ENCODE measurements at regions not wholly inside any gene's neighbourhood (a gene's known extent, or its start where the extent isn't known, plus 50 kb on each side); places are given as distances from the start of the nearest gene placed in this dataset.
A peak's percentile ranks its signal among the peaks of the same experiment; 100 is the strongest.

DNA sequence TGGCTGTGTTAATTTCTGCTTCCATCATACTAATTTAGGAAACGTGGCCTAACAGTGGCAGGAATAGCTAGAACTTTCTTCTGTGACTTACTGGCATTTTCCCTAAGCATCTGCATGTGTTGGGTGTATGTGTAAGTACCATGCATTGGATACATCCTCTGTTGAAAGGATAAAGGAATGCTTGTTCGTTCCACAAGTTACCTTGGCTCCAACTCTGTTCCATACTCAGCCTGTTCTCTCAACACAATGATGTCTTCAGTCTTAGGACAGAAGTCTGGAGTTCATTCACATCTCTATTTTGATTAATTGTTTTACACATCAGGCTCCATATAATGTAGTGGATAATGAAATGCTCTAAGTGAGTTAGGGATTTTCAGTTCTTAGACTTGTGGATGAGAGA, 190.1 kb upstream of the DMRT1 start:
- Histone ChIP-seq H3K79me1 (ENCODE audit: low read depth, low read length) (no peaks in the 10 kb centered on the region; the same call in 1 of the 2 replicates), H2BK120ac (replicated peaks; ENCODE audit: low read depth, low read length) (peak overlapping the region; percentile 36), H3K4me1 (replicated peaks in 1 of 4; ENCODE audit: control insufficient read depth in 3 of 4, insufficient read depth in 4 of 4, low read length in 3 of 4) (peaks cover 5 to 16% (median 10%) of the 10 kb centered on the region in 4 experiments; a peak in 6 of 7 replicates), H2BK5ac (ENCODE audit: low read depth, low read length) (no peak overlapping the region), H3K36me3 (ENCODE audit: control insufficient read depth in 2 of 4, insufficient read depth in 4 of 4, low read length in 3 of 4) (no peaks in the 10 kb centered on the region), H2BK12ac (ENCODE audit: low read depth, low read length) (no peak overlapping the region), H4K8ac (ENCODE audit: extremely low read depth, insufficient read depth, low read length) (no peak overlapping the region), H2BK15ac (ENCODE audit: low read length) (no peak overlapping the region), H3K27me3 (replicated peaks in 1 of 4; ENCODE audit: control insufficient read depth in 3 of 4, extremely low read depth in 1 of 4, insufficient read depth in 3 of 4, low read length in 3 of 4) (no peaks in the 10 kb centered on the region), H3K9me3 (ENCODE audit: insufficient read depth in 2 of 2, low read depth in 1 of 2, low read length in 1 of 2) (no peaks in the 10 kb centered on the region), H4K91ac (replicated peaks; ENCODE audit: insufficient read length, low read length) (peak overlapping the region; percentile 20), H3K27ac (ENCODE audit: low read depth, low read length) (no peak overlapping the region), H3K56ac (replicated peaks; ENCODE audit: insufficient read length, low read depth, low read length) (no peak overlapping the region), H3K14ac (ENCODE audit: insufficient read length) (no peak overlapping the region), H3K9ac (replicated peaks in 1 of 4; ENCODE audit: extremely low read depth in 1 of 4, low read depth in 3 of 4, low read length in 3 of 4) (no peak overlapping the region), H3K4ac (replicated peaks; ENCODE audit: insufficient read length, low read depth, low read length) (no peak overlapping the region), H2BK20ac (ENCODE audit: low read length) (no peak overlapping the region), H3K23ac (ENCODE audit: insufficient read length) (no peak overlapping the region), H2AFZ (ENCODE audit: low read length) (no peak overlapping the region), H4K5ac (ENCODE audit: insufficient read length, low read depth, low read length) (no peak overlapping the region), H3K18ac (ENCODE audit: extremely low read depth, low read length) (no peak overlapping the region), H4K20me1 (replicated peaks in 1 of 2; ENCODE audit: control insufficient read depth in 1 of 2, insufficient read depth in 2 of 2, low read length in 2 of 2) (peaks cover 0 to 9% of the 10 kb centered on the region in 2 experiments), H3K23me2 (ENCODE audit: low read depth, low read length) (no peaks in the 10 kb centered on the region), H3K4me3 (ENCODE audit: extremely low read depth in 1 of 4, insufficient read depth in 2 of 4, low read depth in 3 of 4, low read length in 4 of 4) (no peak overlapping the region), H3K4me2 (ENCODE audit: insufficient read depth in 1 of 2, low read depth in 2 of 2, low read length in 2 of 2) (no peak overlapping the region), H2AK5ac (ENCODE audit: low read depth, low read length) (no peak overlapping the region), H3K79me2 (ENCODE audit: control insufficient read depth in 1 of 2, insufficient read depth in 2 of 2, low read length in 2 of 2) (no peaks in the 10 kb centered on the region)
- TF ChIP-seq RAD21 (IDR thresholded peaks at IDR 0.05 in 1 of 2, conservative IDR thresholded peaks at IDR 0.05 in 1 of 2; ENCODE audit: low read depth in 2 of 2, low read length in 2 of 2) (no peak), MAFK (IDR thresholded peaks at IDR 0.05; ENCODE audit: low read depth, low read length) (no peak), CHD2 (IDR thresholded peaks at IDR 0.05; ENCODE audit: low read length) (no peak), SP4 (IDR thresholded peaks at IDR 0.05; ENCODE audit: low read length) (no peak), POLR2A (IDR thresholded peaks at IDR 0.05; ENCODE audit: control extremely low read depth in 1 of 2, low read depth in 2 of 2, low read length in 2 of 2) (no peak), BCL11A (IDR thresholded peaks at IDR 0.05; ENCODE audit: low read depth in 2 of 2, low read length in 2 of 2) (no peak), NANOG (IDR thresholded peaks at IDR 0.05; ENCODE audit: insufficient read depth, low read depth, low read length, poor library complexity, severe bottlenecking) (no peak), NRF1 (IDR thresholded peaks at IDR 0.05; ENCODE audit: low read depth, low read length) (no peak)
- 86% methylated on average over 2 of the region's 2 CpGs; no CpG with 5 or more reads in 1 of the 2 experiments for WGBS, 2 experiments (ENCODE audit: extremely low coverage in 1 of 2, insufficient coverage in 1 of 2, insufficient read length in 1 of 2, insufficient replicate concordance in 2 of 2, low coverage in 1 of 2, low lambda C conversion rate in 2 of 2, missing lambda C conversion rate in 1 of 2)
- DNase-seq (ENCODE audit: low read depth in 1 of 2, low spot score in 2 of 2) (no peak), FAIRE-seq (no peak)
- ChIA-PET CTCF (ENCODE audit: partially characterized antibody) (no interaction called here), POLR2A (ENCODE audit: partially characterized antibody) (no interaction called here)

Measured in H1 (cell line).